GM19023 (cell line): ENCODE measurements at regions not wholly inside any gene's neighbourhood (a gene's known extent, or its start where the extent isn't known, plus 50 kb on each side); places are given as distances from the start of the nearest gene placed in this dataset.

Source experiments
- ATAC-seq: cut with Tn5 transposase; IDR thresholded peaks from one replicate; pipeline ENCODE4 v1.9.1; 2021; ENCODE audit warnings: mild to moderate bottlenecking, moderate library complexity; ENCODE audit not compliant: unreplicated experiment

DNA sequence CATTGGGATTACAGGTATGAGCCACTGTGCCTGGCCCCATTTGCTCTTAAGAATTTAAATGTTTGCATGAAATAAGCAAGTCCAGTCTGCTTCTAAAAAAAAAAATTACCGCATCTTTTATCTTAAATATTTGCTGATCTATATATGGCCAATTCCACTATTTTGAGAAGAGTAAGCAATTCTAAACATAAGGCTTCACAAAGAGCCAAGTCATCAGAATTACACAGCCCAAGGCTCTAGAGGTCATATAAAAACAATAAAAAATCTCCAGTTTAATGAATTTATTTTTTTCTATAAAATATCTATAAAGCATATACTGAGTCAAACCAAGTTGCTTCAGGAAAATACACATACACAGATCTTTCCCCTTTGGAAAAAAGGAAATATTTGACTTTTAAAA, 79.0 kb upstream of the CPNE8 start:
- no peak for ATAC-seq

DNA sequence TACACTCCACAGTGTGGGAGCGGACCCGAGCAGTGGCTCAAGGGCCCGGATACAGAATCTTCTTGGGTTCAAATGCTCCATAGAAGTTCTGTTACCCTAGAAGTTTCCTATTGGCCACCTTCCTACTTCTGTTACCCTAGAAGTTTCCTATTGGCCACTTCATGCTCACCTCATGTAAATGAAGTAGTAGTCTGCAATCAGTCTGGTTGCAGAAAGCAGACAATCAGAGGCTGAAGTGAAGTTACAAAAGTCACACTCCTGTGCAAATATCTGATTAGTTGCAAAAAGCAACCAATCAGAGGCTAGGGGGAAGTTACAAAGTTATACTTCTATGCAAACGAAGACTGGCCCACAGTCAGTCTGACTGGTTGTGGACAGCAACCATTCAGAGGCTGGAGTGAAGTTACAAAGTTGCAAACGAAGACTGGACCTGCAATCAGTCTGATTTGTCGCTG, 77.8 kb upstream of the CPNE8 start:
- no peak for ATAC-seq

GRCh38 chr12:38977132-38977531, 71.7 kb upstream of the CPNE8 start:
- no peak for ATAC-seq

- no peak for ATAC-seq
Observed at GRCh38 chr12:38969706-38970105, 64.3 kb upstream of the CPNE8 start.

- no peak for ATAC-seq
Observed at GRCh38 chr12:38961683-38962082, 56.3 kb upstream of the CPNE8 start.

- no peak for ATAC-seq
Observed at GRCh38 chr12:38961012-38961411, 55.6 kb upstream of the CPNE8 start.

- no peak for ATAC-seq
Observed at GRCh38 chr12:38956337-38956736, 50.9 kb upstream of the CPNE8 start.
